NCI-H2081 treated with DMSO at 0.1 percent for 48 hours (cell line): ENCODE measurements at regions not wholly inside any gene's neighbourhood (a gene's known extent, or its start where the extent isn't known, plus 50 kb on each side); places are given as distances from the start of the nearest gene placed in this dataset.

Experiments
- DNase-seq: peaks from one replicate; lab custom pipeline; 2025; lab: John Stamatoyannopoulos, UW

DNA sequence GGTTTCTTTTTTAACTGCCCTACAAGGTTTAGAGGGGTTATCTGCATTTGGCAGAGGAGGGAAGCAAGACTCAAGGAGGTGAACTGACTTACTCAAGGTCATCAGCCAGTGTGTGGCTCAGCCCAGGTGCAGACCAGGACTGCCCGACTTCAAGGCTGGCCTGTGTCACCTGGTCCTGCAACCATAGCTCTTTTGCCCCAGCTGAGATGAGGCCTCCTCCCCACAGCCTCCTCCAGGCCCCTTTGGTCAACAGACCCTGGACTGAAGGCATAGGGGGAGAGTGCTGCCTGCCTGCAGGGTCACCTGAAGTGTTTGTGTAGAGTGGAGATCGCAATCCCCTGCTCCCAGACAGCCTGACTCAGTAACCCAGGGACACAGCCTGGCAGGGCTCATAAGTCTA lies 168.5 kb upstream of the GLI2 start:
- DNase-seq: no peak

- no peak for DNase-seq
Measured at GRCh38 chr2:120568089-120568974, 167.3 kb upstream of the GLI2 start.

DNA sequence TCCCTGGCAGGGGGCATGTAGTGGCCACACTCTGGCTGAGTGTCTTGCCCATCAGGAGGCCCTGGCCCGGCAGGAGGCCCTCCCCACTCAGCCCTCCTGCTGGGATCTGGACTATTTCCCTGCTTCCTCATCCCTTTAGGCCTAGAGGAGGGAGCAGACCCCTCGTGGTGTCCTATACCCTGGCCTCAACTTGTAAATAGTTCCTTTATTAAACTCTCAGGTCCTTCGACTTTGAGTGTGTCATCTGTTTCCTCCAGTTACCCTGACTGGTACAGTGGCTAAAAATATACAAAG lies 166.7 kb upstream of the GLI2 start:
- DNase-seq: no peak

DNA sequence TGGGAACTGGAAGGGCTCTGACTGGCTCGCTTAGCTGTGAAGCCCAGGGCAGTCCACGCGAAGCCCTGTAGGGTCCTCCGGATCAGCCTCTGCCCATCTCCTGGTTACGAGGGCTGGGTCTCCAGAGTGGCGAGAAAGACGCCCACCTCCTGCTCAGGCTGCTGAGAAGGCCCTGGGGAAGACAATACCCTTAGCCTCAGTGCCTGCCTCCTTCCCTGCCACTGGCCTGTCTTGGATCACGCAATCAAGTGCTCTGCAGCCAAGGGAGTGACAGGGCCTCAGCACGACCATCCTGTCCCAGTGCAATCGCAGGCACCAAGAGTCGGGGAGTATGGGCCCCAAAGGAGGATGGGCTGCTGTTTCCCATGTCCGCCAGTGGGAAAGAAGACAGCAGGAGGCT lies 165.7 kb upstream of the GLI2 start:
- DNase-seq: no peak

DNA sequence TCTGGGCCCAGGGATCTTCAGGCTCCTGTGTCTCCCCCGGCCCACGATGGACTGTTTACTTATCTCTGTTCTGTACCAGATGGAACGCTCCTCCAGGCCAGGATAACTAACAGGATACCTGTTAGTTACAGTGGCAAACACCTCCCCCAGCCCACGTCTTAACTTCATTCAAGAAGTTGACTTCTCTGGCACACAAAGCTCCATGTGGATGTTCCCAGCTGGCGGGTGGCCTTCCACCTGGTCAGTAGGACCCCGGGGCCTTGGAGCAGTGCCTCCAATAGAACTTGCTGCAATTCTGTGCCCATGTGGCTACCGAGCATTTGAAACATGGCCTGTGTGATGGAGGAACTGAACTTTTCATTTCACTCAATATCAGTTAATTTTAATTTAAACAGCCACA lies 165.1 kb upstream of the GLI2 start:
- no peak for DNase-seq

DNA sequence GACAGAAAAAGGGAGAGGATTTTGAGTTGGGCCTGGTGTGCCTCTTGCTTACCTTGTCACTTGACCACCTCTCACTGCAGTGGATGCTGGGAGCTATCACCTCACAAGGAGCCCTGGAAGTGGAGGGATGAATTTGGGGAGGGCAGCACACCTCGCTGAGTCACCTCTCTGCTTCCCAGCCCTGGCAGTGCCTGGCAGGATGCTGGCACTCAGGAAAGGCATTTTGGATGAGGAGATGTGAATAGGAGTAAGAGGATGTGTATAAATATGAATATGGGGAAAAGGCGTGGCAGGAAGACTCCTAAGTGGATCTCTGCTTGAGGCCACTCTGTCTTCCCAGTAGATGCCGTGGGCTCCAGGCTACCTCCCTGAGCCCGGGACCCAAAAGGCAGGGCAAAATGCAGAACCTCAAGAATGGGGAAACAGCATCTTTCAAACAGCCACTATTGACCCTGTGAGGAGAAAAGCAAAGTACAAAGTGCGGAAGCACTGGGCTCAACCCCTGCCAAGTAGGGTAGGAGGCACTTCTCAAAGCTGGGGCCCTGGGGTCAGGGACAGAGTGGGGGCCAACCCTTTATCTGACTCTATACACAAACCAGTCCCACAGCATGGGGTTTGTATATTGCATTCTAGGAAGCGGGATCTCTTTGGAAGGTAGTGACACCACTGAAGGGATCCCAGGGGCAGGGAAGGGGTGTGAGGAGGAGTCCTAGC lies 164.5 kb upstream of the GLI2 start:
- no peak for DNase-seq

- DNase-seq: no peak
Measured at GRCh38 chr2:120572226-120572625, 163.4 kb upstream of the GLI2 start.

GRCh38 chr2:120574620-120575019 lies 161.0 kb upstream of the GLI2 start:
- DNase-seq: no peak

GRCh38 chr2:120575966-120576365 lies 159.7 kb upstream of the GLI2 start:
- no peak for DNase-seq

- no peak for DNase-seq
Measured at GRCh38 chr2:120576509-120577474, 158.9 kb upstream of the GLI2 start.

GRCh38 chr2:120577721-120578295 lies 157.9 kb upstream of the GLI2 start:
- DNase-seq: no peak

DNA sequence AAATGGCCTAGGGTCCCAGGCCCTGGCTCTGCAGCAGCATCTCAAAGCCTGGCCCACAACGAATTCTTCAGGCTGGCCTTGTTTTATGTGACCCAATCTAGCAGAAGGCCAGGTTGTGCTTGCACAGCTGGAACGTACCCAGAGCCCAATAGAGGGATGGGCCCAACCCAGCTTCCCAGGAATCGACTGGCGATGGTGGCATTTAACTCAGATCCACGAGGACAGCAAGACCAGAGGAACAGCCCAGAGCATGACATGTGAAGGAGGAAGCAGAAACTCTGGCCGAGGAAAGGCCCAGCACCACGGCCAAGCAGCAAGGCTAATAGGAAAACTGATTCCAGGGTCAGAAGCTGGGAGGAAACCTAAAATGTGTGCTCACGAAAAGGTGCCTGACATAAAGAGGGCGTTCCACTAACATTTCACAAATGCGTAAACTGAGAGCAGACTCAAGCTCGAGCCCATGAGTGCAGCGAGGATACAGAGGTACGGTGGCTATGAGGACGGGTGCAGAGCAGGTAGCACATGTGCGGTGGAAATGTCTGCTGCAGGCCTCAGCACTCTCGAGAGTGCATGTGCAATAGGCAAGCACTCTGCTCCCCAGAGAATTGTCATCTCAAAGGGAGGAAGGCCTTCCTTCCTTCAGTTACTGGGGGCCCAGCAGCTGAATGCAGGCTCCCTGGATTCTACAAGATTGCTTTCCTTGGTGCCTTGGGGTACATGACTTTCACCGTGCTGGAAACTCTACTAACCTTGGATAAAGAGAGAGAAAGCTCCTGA lies 156.9 kb upstream of the GLI2 start:
- no peak for DNase-seq

GRCh38 chr2:120579916-120580685 lies 155.6 kb upstream of the GLI2 start:
- no peak for DNase-seq

- DNase-seq: no peak
Measured at GRCh38 chr2:120580709-120581108, 155.0 kb upstream of the GLI2 start.

- DNase-seq: no peak
Measured at GRCh38 chr2:120583121-120583520, 152.5 kb upstream of the GLI2 start.

DNA sequence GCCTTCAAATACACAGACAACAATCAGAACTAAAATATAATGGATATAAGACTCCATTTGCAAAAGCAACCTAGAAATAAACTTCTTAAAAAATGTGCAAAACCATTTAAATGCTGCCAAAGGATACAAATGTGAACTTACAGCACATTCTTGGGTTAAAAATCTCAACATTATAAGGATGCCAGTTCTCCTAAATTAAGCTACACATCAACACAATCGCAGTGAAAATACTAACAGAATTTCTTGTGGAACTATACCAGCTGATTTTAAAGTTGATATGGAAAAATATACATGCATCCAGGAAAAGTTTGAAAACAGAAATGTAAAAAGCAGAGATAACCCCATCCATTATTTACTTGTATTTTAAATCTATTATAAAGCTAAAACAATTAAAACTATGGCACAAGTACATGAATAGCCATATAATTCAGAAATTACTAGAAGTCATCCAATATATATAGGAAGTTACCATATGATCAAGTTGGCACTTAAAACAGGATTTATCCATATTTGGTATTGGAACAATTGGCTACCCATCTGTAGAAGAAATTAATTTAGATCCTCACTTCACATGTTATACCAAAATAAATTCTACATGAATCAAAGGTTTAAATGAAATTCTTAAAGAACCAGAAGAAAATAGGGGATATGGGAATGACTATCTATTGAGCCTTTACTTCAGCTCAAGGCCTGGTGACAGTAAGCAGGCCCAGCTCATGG lies 151.7 kb upstream of the GLI2 start:
- DNase-seq: no peak

DNA sequence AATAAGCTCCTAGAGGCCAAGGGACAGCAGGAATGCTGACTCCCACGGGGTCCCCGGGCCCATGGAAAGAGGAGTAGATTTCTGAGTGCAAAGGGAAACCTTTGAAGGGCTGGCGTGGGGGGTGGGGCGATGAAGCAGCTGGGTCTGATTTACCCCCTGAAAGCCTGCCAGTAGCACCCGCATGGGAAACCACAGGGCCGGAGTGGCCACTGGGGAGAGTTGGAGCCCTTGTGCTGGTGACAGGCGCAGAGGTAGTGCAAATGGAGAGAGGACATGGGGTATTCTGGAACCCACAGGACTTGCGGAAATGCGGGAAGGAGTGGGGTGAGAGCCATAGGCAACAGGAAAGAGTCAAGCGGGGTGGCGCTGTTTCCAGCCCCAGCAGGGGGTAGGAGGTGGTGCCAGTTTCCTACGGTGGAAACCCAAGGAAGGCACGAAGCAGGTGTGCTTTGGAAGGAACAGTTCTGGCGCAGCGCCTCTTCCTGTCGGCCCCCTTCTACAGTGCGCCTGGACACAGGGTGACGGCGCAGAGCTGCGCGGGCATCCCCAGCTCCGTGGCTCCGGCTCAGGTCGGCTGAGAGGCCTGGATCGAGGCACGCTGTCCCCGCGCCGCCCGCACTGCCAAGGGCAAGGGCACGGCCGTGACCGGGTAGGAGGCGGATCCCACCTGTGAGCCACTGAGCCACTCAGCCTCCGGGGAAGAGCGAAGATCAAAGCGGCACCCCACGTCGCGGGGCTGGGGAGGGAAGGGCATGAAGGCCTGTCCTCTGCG lies 149.0 kb upstream of the GLI2 start:
- no peak for DNase-seq

GRCh38 chr2:120587279-120587996 lies 148.2 kb upstream of the GLI2 start:
- no peak for DNase-seq

- no peak for DNase-seq
Measured at GRCh38 chr2:120587997-120588336, 147.7 kb upstream of the GLI2 start.
